ENCODE measurements at regions not wholly inside any gene's neighbourhood (a gene's known extent, or its start where the extent isn't known, plus 50 kb on each side); places are given as distances from the start of the nearest gene placed in this dataset.

- DNase-seq (ENCODE audit: low spot score) = no peak
- Histone ChIP-seq H3K9ac (ENCODE audit: insufficient read depth, low read depth, low read length) (no peak overlapping the region), H3K36me3 (replicated peaks in 1 of 2; ENCODE audit: control insufficient read depth in 1 of 2, insufficient read depth in 2 of 2, low read length in 2 of 2) (no peaks in the 10 kb centered on the region), H3K9me3 (ENCODE audit: low read length) (no peaks in the 10 kb centered on the region), H3K27me3 (ENCODE audit: control insufficient read depth in 1 of 2, insufficient read depth in 2 of 2, low read length in 2 of 2) (no peaks in the 10 kb centered on the region), H3K4me3 (replicated peaks in 1 of 3; ENCODE audit: insufficient read depth in 1 of 3, low read depth in 2 of 3, low read length in 3 of 3) (no peak overlapping the region), H3K79me2 (ENCODE audit: insufficient read depth, low read length) (no peaks in the 10 kb centered on the region), H3K4me2 (ENCODE audit: low read depth, low read length) (peak overlapping the region; percentile 31; the same call in 1 of the 2 replicates), H4K20me1 (ENCODE audit: insufficient read depth, low read length) (no peaks in the 10 kb centered on the region), H2AFZ (ENCODE audit: low read length) (no peak overlapping the region), H3K27ac (ENCODE audit: extremely low read length, insufficient read depth, low read length) (peak overlapping the region; percentile 10), H3K4me1 (ENCODE audit: insufficient read depth, low read length) (peaks cover 52% of the 10 kb centered on the region)
- intact Hi-C loops (cut with micrococcal nuclease; ENCODE audit: unreplicated experiment) (loop anchor here (1.0 kb wide), 1 partner anchor 10 kb away; no protein-coding TSS in a partner anchor), in situ Hi-C loops (cut with HindIII; ENCODE audit: extremely low pct_ligation_motif_present, low pct_unique_long_range_greater_than_20kb) (no loop called here)
- TF ChIP-seq REPIN1 (CRISPR knock-in tag; IDR thresholded peaks at IDR 0.05; ENCODE audit: borderline replicate concordance, low read depth) (no peak), NFATC3 (CRISPR knock-in tag; IDR thresholded peaks at IDR 0.05) (no peak), THRA (CRISPR knock-in tag; IDR thresholded peaks at IDR 0.05; ENCODE audit: borderline replicate concordance) (no peak)
- no peak for ATAC-seq
- no TSS peak for BruUV-seq (replicated peaks)
- CTCF ChIA-PET (ENCODE audit: low intra/inter-chr PET ratio, low total read pairs) = no interaction called here
- no peak for FAIRE-seq
- WGBS (ENCODE audit: low lambda C conversion rate) = 96% methylated on average over 4 of the region's 4 CpGs
- POLR2A ChIA-PET = interaction anchor here (0.8 kb wide), 1 partner anchor 11 kb away, joined by 3 read pairs; no protein-coding TSS in a partner anchor
Observed at GRCh38 chr6:145277358-145278086, 457.8 kb downstream of the EPM2A start.

GRCh38 chr6:145278163-145278807 is 457.0 kb downstream of the EPM2A start:
- POLR2A ChIA-PET = interaction anchor here (0.8 kb wide), 1 partner anchor 12 kb away, joined by 3 read pairs; no protein-coding TSS in a partner anchor
- TF ChIP-seq IKZF4 (CRISPR knock-in tag; IDR thresholded peaks at IDR 0.05; ENCODE audit: borderline replicate concordance, low read depth, not compliant biosample characterization) = no peak
- TF ChIP-seq, protein P1, sequence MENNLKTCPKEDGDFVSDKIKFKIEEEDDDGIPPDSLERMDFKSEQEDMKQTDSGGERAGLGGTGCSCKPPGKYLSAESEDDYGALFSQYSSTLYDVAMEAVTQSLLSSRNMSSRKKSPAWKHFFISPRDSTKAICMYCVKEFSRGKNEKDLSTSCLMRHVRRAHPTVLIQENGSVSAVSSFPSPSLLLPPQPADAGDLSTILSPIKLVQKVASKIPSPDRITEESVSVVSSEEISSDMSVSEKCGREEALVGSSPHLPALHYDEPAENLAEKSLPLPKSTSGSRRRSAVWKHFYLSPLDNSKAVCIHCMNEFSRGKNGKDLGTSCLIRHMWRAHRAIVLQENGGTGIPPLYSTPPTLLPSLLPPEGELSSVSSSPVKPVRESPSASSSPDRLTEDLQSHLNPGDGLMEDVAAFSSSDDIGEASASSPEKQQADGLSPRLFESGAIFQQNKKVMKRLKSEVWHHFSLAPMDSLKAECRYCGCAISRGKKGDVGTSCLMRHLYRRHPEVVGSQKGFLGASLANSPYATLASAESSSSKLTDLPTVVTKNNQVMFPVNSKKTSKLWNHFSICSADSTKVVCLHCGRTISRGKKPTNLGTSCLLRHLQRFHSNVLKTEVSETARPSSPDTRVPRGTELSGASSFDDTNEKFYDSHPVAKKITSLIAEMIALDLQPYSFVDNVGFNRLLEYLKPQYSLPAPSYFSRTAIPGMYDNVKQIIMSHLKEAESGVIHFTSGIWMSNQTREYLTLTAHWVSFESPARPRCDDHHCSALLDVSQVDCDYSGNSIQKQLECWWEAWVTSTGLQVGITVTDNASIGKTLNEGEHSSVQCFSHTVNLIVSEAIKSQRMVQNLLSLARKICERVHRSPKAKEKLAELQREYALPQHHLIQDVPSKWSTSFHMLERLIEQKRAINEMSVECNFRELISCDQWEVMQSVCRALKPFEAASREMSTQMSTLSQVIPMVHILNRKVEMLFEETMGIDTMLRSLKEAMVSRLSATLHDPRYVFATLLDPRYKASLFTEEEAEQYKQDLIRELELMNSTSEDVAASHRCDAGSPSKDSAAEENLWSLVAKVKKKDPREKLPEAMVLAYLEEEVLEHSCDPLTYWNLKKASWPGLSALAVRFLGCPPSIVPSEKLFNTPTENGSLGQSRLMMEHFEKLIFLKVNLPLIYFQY (CRISPR knock-in tag; IDR thresholded peaks at IDR 0.05; ENCODE audit: borderline replicate concordance) = peak; percentile 88; the same call in 1 of the 2 replicates
- TF ChIP-seq ZNF484 (CRISPR knock-in tag; IDR thresholded peaks at IDR 0.05; ENCODE audit: borderline replicate concordance, low read depth) = no peak
- TF ChIP-seq, protein P2, sequence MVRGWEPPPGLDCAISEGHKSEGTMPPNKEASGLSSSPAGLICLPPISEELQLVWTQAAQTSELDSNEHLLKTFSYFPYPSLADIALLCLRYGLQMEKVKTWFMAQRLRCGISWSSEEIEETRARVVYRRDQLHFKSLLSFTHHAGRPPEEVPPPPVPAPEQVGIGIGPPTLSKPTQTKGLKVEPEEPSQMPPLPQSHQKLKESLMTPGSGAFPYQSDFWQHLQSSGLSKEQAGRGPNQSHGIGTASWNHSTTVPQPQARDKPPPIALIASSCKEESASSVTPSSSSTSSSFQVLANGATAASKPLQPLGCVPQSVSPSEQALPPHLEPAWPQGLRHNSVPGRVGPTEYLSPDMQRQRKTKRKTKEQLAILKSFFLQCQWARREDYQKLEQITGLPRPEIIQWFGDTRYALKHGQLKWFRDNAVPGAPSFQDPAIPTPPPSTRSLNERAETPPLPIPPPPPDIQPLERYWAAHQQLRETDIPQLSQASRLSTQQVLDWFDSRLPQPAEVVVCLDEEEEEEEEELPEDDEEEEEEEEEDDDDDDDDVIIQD (CRISPR knock-in tag; IDR thresholded peaks at IDR 0.05; ENCODE audit: low read depth) = peak; percentile 79; the same call in 1 of the 2 replicates
- TF ChIP-seq ZNF235 (CRISPR knock-in tag; IDR thresholded peaks at IDR 0.05; ENCODE audit: borderline replicate concordance) = no peak

More at GRCh38 chr6:145278163-145278807, 457.0 kb downstream of the EPM2A start:
- intact Hi-C loops (cut with micrococcal nuclease; ENCODE audit: unreplicated experiment) = loop anchor here (1.0 kb wide), 1 partner anchor 11 kb away; no protein-coding TSS in a partner anchor
- no TSS peak for BruUV-seq (replicated peaks)
- in situ Hi-C loops (cut with HindIII; ENCODE audit: extremely low pct_ligation_motif_present, low pct_unique_long_range_greater_than_20kb) = no loop called here
- no peaks in the 10 kb centered on the region for H3K79me2 ChIP-seq (ENCODE audit: insufficient read depth, low read length)
- no peak overlapping the region for H3K4me3 ChIP-seq (replicated peaks in 1 of 3; ENCODE audit: insufficient read depth in 1 of 3, low read depth in 2 of 3, low read length in 3 of 3)
- DNase-seq (ENCODE audit: low spot score) (peak; percentile 82), ATAC-seq (peak; percentile 88), FAIRE-seq (no peak)
- H3K4me1 ChIP-seq (ENCODE audit: insufficient read depth, low read length) = peaks cover 52% of the 10 kb centered on the region
- no peaks in the 10 kb centered on the region for H3K27me3 ChIP-seq (ENCODE audit: control insufficient read depth in 1 of 2, insufficient read depth in 2 of 2, low read length in 2 of 2)
- 5% methylated on average over 2 of the region's 2 CpGs for WGBS (ENCODE audit: low lambda C conversion rate)
- no peaks in the 10 kb centered on the region for H4K20me1 ChIP-seq (ENCODE audit: insufficient read depth, low read length)
- H3K4me2 ChIP-seq (ENCODE audit: low read depth, low read length) = peak overlapping the region; percentile 31; the same call in 1 of the 2 replicates
- no peak overlapping the region for H3K9ac ChIP-seq (ENCODE audit: insufficient read depth, low read depth, low read length)
- H2AFZ ChIP-seq (ENCODE audit: low read length) = no peak overlapping the region
- H3K27ac ChIP-seq (ENCODE audit: extremely low read length, insufficient read depth, low read length) = peak overlapping the region; percentile 10
- CTCF ChIA-PET (ENCODE audit: low intra/inter-chr PET ratio, low total read pairs) = no interaction called here
- H3K9me3 ChIP-seq (ENCODE audit: low read length) = no peaks in the 10 kb centered on the region
- H3K36me3 ChIP-seq (replicated peaks in 1 of 2; ENCODE audit: control insufficient read depth in 1 of 2, insufficient read depth in 2 of 2, low read length in 2 of 2) = no peaks in the 10 kb centered on the region

Measured in HepG2 (cell line).